K562 (cell line): ENCODE measurements at regions not wholly inside any gene's neighbourhood (a gene's known extent, or its start where the extent isn't known, plus 50 kb on each side); places are given as distances from the start of the nearest gene placed in this dataset.

ENCODE experiments used
- ATAC-seq: fragments of 200-7000 bp; cut with Tn5 transposase; 3 replicates; pipeline ENCODE4 v1.9.1; 2020; ENCODE audit warnings: moderate library complexity
- BruUV-seq: library from RNA; stranded (reverse); fragments of 400-500 nt; replicated peaks from 2 replicates; lab custom pipeline; 2021; lab: Mats Ljungman, UMichigan
- CTCF ChIA-PET: fragments of 300-600 bp; formaldehyde crosslinking; extraction: SDS; loops from one replicate; lab custom pipeline; 2021; ENCODE audit warnings: low intra/inter-chr PET ratio; lab: Yijun Ruan, JAX
- POLR2A ChIA-PET: fragments of 300-600, 350-650 bp; sonication (Branson Sonifier 250); formaldehyde crosslinking; extraction: SDS; loops from one replicate; lab custom pipeline; 2021; ENCODE audit warnings: antibody characterized with exemption, inconsistent platforms; lab: Yijun Ruan, JAX
- DNase-seq, 4 experiments: peaks; one replicate each; pipeline versions ENCODE4 v3.0.0 to v3.0.0-alpha.2; 2011 to 2018; ENCODE audit warnings: low spot score in 3 of 4, mixed read lengths in 3 of 4; ENCODE audit errors: extremely low read depth in 1 of 4
- FAIRE-seq: peaks from 2 replicates; lab custom pipeline; 2011; peaks lifted over from hg19 to GRCh38; lab: Jason Lieb, UNC
- H2AFZ ChIP-seq: 2 replicates; pipeline ENCODE4 v1.6.0; 2011; ENCODE audit warnings: low read depth, low read length, control low read depth, inconsistent platforms
- H3K27ac ChIP-seq: fragments of 200-600 bp; 3 replicates; pipeline ENCODE4 v1.8.0; 2011; ENCODE audit warnings: low read depth, mild to moderate bottlenecking, control low read depth, inconsistent platforms, low read length, moderate library complexity, mixed read lengths; ENCODE audit errors: extremely low read depth
- H3K27me3 ChIP-seq, 2 experiments: fragments of 300-600 bp in 1 of 2; 2 replicates in 1 of 2; 3 replicates in 1 of 2; pipeline versions ENCODE4 v1.6.0 to v1.8.0; 2011; ENCODE audit warnings: inconsistent platforms in 2 of 2, low read length in 2 of 2, mild to moderate bottlenecking in 1 of 2, mixed read lengths in 1 of 2, moderate library complexity in 1 of 2; ENCODE audit not compliant: control insufficient read depth in 2 of 2, insufficient read depth in 2 of 2
- H3K36me3 ChIP-seq: fragments of 300-600 bp; 3 replicates; pipeline ENCODE4 v1.8.0; 2011; ENCODE audit warnings: mild to moderate bottlenecking, low read length, inconsistent platforms; ENCODE audit not compliant: control insufficient read depth, insufficient read depth
- H3K4me1 ChIP-seq, 2 experiments: fragments of 200-600 bp in 1 of 2; replicated peaks in 1 of 2; 2 replicates in 1 of 2; 3 replicates in 1 of 2; pipeline versions ENCODE4 v1.5.1 to v1.8.0; 2011; ENCODE audit warnings: inconsistent platforms in 2 of 2, low read length in 2 of 2, mild to moderate bottlenecking in 1 of 2, mixed read lengths in 1 of 2, moderate library complexity in 1 of 2; ENCODE audit not compliant: control insufficient read depth in 2 of 2, insufficient read depth in 2 of 2
- H3K4me2 ChIP-seq: 2 replicates; pipeline ENCODE4 v1.6.1; 2011; ENCODE audit warnings: low read length, control low read depth, inconsistent platforms, mixed read lengths; ENCODE audit not compliant: insufficient read depth
- H3K4me3 ChIP-seq: fragments of 200-600 bp; sonication (generic), shearing (Covaris generic); 2 replicates; pipeline ENCODE4 v1.5.1; 2016; ENCODE audit warnings: control low read depth, inconsistent platforms
- H3K79me2 ChIP-seq: fragments of 200-600 bp; 3 replicates; pipeline ENCODE4 v1.8.0; 2011; ENCODE audit warnings: low read length, inconsistent platforms; ENCODE audit not compliant: control insufficient read depth, insufficient read depth
- H3K9ac ChIP-seq, 2 experiments: 2 replicates each; pipeline versions ENCODE4 v1.6.0 to v1.6.1; 2011; ENCODE audit warnings: low read depth in 2 of 2, low read length in 2 of 2, control low read depth in 1 of 2, inconsistent platforms in 1 of 2, mild to moderate bottlenecking in 1 of 2, mixed read lengths in 1 of 2; ENCODE audit not compliant: insufficient read depth in 1 of 2
- H3K9me1 ChIP-seq: one replicate; pipeline ENCODE4 v1.6.0; 2011; ENCODE audit warnings: inconsistent platforms, mild to moderate bottlenecking, low read length, moderate library complexity; ENCODE audit not compliant: control insufficient read depth, insufficient read depth
- H3K9me3 ChIP-seq: replicated peaks from 2 replicates; pipeline ENCODE4 v1.5.1; 2011; ENCODE audit warnings: low read depth, low read length, inconsistent platforms; ENCODE audit not compliant: control insufficient read depth, insufficient read depth
- H4K20me1 ChIP-seq: replicated peaks from 2 replicates; pipeline ENCODE4 v1.6.1; 2011; ENCODE audit warnings: low read length, inconsistent platforms, mixed read lengths; ENCODE audit not compliant: control insufficient read depth, insufficient read depth
- COPS2 ChIP-seq: fragments of 450-650 bp; conservative IDR thresholded peaks from 2 replicates; pipeline ENCODE4 v1.6.1; 2016; ENCODE audit warnings: mild to moderate bottlenecking, moderate library complexity
- CREM ChIP-seq: IDR thresholded peaks from 2 replicates; pipeline ENCODE4 v1.6.1; 2014; ENCODE audit warnings: antibody characterized with exemption, low read depth
- DDX20 ChIP-seq: fragments of 450-650 bp; IDR thresholded peaks from 2 replicates; pipeline ENCODE4 v1.6.1; 2016; ENCODE audit warnings: missing genetic modification characterization, low read depth, mild to moderate bottlenecking, missing compliant biosample characterization, moderate library complexity
- EHMT2 ChIP-seq: fragments of 450-650 bp; IDR thresholded peaks from 2 replicates; pipeline ENCODE4 v1.6.1; 2018; ENCODE audit warnings: antibody characterized with exemption
- MTA1 ChIP-seq: fragments of 450-650 bp; IDR thresholded peaks from 2 replicates; pipeline ENCODE4 v1.6.1; 2017; ENCODE audit warnings: borderline replicate concordance
- RBM14 ChIP-seq: fragments of 200-400 bp; formaldehyde crosslinking; IDR thresholded peaks from 2 replicates; pipeline ENCODE4 v1.6.1; 2018; ENCODE audit warnings: low read depth, mild to moderate bottlenecking, low read length, moderate library complexity, borderline replicate concordance; ENCODE audit not compliant: insufficient read depth
- TARDBP ChIP-seq: fragments of 450-650 bp; IDR thresholded peaks from 2 replicates; pipeline ENCODE4 v1.6.1; 2016
- ZNF41 ChIP-seq: fragments of 250-450 bp; sonication (Bioruptor Pico); conservative IDR thresholded peaks from 2 replicates; pipeline ENCODE4 v1.4.0; 2020; ENCODE audit warnings: mild to moderate bottlenecking
- WGBS: fragments of 100-300 bp; shearing (Covaris generic); methylation state at CpG from one replicate; pipeline ENCODE4 v1.1.6; 2016; ENCODE audit warnings: low coverage, mixed read lengths; ENCODE audit not compliant: insufficient coverage; ENCODE audit errors: missing lambda C conversion rate; 5-methylcytosine and 5-hydroxymethylcytosine counted together
- in situ Hi-C: fragments of 300-500 bp; cut with MboI; formaldehyde crosslinking; loops from 4 replicates; pipeline ENCODE4 v1.15.0; 2018; ENCODE audit warnings: inconsistent platforms, mixed read lengths
- intact Hi-C: fragments of 100-400 bp; cut with micrococcal nuclease; formaldehyde crosslinking; loops from 2 replicates; pipeline ENCODE4 v1.14.2; 2022
- TF ChIP-seq, protein P1 (sequence below): IDR thresholded peaks from 3 replicates; pipeline ENCODE4 v1.6.1; 2011; ENCODE audit warnings: borderline replicate concordance, mild to moderate bottlenecking, moderate library complexity; ENCODE audit not compliant: insufficient read length; ENCODE audit errors: extremely low read depth
- TF ChIP-seq, protein P2 (sequence below), 3 experiments: fragments of 200-800 bp in 1 of 3; sonication (Bioruptor generic) in 1 of 3; sonication (generic) in 1 of 3; formaldehyde crosslinking in 1 of 3; IDR thresholded peaks; 2 replicates each; pipeline versions ENCODE4 v1.6.1 to v1.8.0; 2016 to 2022; ENCODE audit warnings: mild to moderate bottlenecking in 2 of 3, missing compliant biosample characterization in 2 of 3, missing genetic modification characterization in 2 of 3, missing genetic modification reagents in 1 of 3
- TF ChIP-seq, protein P3 (sequence below): sonication (generic); formaldehyde crosslinking; IDR thresholded peaks from 2 replicates; pipeline ENCODE4 v1.8.0; 2022; ENCODE audit warnings: mild to moderate bottlenecking, missing genetic modification reagents
- TF ChIP-seq, protein P4 (sequence below): sonication (generic); formaldehyde crosslinking; IDR thresholded peaks from 2 replicates; pipeline ENCODE4 v1.8.1; 2022; ENCODE audit warnings: missing genetic modification reagents
- TF ChIP-seq, protein P5 (sequence below): fragments of 250-450 bp; sonication (Bioruptor Pico); IDR thresholded peaks from 2 replicates; pipeline ENCODE4 v1.5.0; 2021

DNA sequence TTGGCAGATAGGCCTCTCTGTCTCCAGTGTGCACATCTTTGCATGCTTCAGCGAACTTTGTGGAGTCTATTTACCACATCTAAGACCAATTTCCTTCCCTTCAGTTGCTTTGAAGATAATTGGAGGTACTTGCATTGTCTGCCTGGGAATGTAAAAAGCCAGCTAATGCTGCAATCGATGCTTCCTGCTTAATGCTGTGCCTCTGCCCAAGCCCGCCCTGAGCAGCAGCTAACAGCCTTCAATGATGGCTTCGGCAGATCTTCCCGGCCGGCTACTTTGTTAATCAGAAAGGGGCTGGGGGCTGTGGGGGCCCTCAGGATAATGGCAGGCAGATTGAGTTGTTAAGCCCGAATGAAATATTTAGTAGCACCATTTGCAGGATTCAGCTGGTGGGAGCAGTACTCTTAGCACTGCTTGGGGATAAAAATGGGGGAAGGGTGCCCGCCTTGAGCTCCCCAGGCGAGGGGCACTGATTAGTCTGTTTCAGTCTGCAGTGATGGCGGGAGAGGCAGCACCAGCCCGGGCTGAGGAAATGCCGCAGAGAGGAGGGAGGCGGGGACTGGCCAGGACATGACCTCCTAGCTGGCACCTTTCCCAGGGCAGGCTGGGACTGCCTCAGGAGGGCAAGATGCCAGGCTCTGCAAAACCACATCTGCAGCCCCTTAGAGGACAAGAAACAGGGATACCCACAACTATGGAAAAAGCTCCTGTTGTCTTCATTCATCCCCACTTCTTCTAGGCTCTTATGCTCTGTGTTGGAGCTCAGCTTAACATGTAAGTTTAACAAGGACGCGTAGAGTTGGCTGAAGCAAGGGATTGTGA, 460.0 kb downstream of the BUD13 start:
- 0% methylated on average over 15 of the region's 15 CpGs for WGBS
- H3K9me3 ChIP-seq, result no peaks in the 10 kb centered on the region
- ChIA-PET CTCF (no interaction called here), POLR2A (no interaction called here)
- H3K4me1 ChIP-seq, result no peaks in the 10 kb centered on the region
- DNase-seq (no peak), ATAC-seq (no peak), FAIRE-seq (no peak)
- no peak overlapping the region for H3K27ac ChIP-seq
- H3K36me3 ChIP-seq, result no peaks in the 10 kb centered on the region
- no peak overlapping the region for H3K4me2 ChIP-seq
- H3K4me3 ChIP-seq, result no peak overlapping the region
- no peaks in the 10 kb centered on the region for H3K79me2 ChIP-seq
- no peaks in the 10 kb centered on the region for H3K9me1 ChIP-seq
- intact Hi-C loops (no loop called here), in situ Hi-C loops (no loop called here)
- no peaks in the 10 kb centered on the region for H4K20me1 ChIP-seq
- peaks cover 0 to 6% of the 10 kb centered on the region in 2 experiments; a peak in 2 of 5 replicates for H3K27me3 ChIP-seq
- H2AFZ ChIP-seq, result no peak overlapping the region
- no peak overlapping the region for H3K9ac ChIP-seq
- no TSS peak for BruUV-seq
- TF ChIP-seq COPS2 (no peak), ZNF41 (no peak), RBM14 (no peak), MTA1 (no peak), CREM (no peak), EHMT2 (no peak), DDX20 (no peak), TARDBP (no peak)
- TF ChIP-seq, protein P1, sequence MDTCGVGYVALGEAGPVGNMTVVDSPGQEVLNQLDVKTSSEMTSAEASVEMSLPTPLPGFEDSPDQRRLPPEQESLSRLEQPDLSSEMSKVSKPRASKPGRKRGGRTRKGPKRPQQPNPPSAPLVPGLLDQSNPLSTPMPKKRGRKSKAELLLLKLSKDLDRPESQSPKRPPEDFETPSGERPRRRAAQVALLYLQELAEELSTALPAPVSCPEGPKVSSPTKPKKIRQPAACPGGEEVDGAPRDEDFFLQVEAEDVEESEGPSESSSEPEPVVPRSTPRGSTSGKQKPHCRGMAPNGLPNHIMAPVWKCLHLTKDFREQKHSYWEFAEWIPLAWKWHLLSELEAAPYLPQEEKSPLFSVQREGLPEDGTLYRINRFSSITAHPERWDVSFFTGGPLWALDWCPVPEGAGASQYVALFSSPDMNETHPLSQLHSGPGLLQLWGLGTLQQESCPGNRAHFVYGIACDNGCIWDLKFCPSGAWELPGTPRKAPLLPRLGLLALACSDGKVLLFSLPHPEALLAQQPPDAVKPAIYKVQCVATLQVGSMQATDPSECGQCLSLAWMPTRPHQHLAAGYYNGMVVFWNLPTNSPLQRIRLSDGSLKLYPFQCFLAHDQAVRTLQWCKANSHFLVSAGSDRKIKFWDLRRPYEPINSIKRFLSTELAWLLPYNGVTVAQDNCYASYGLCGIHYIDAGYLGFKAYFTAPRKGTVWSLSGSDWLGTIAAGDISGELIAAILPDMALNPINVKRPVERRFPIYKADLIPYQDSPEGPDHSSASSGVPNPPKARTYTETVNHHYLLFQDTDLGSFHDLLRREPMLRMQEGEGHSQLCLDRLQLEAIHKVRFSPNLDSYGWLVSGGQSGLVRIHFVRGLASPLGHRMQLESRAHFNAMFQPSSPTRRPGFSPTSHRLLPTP, result no peak
- TF ChIP-seq, protein P2, sequence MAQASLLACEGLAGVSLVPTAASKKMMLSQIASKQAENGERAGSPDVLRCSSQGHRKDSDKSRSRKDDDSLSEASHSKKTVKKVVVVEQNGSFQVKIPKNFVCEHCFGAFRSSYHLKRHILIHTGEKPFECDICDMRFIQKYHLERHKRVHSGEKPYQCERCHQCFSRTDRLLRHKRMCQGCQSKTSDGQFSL (CRISPR knock-in tag; IDR thresholded peaks at IDR 0.05), result no peak
- TF ChIP-seq, protein P2 (tag; IDR thresholded peaks at IDR 0.05), result no peak
- TF ChIP-seq, protein P3, sequence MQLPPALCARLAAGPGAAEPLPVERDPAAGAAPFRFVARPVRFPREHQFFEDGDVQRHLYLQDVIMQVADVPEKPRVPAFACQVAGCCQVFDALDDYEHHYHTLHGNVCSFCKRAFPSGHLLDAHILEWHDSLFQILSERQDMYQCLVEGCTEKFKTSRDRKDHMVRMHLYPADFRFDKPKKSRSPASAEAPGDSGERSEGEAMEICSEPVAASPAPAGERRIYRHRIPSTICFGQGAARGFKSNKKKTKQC (CRISPR knock-in tag), result no peak
- TF ChIP-seq, protein P4, sequence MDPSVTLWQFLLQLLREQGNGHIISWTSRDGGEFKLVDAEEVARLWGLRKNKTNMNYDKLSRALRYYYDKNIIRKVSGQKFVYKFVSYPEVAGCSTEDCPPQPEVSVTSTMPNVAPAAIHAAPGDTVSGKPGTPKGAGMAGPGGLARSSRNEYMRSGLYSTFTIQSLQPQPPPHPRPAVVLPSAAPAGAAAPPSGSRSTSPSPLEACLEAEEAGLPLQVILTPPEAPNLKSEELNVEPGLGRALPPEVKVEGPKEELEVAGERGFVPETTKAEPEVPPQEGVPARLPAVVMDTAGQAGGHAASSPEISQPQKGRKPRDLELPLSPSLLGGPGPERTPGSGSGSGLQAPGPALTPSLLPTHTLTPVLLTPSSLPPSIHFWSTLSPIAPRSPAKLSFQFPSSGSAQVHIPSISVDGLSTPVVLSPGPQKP (CRISPR knock-in tag), result no peak
- TF ChIP-seq, protein P5, sequence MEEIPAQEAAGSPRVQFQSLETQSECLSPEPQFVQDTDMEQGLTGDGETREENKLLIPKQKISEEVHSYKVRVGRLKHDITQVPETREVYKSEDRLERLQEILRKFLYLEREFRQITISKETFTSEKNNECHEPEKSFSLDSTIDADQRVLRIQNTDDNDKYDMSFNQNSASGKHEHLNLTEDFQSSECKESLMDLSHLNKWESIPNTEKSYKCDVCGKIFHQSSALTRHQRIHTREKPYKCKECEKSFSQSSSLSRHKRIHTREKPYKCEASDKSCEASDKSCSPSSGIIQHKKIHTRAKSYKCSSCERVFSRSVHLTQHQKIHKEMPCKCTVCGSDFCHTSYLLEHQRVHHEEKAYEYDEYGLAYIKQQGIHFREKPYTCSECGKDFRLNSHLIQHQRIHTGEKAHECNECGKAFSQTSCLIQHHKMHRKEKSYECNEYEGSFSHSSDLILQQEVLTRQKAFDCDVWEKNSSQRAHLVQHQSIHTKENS (CRISPR knock-in tag), result no peak
